Nephron progenitor cell (in vitro differentiated cells): ENCODE measurements at regions not wholly inside any gene's neighbourhood (a gene's known extent, or its start where the extent isn't known, plus 50 kb on each side); places are given as distances from the start of the nearest gene placed in this dataset.

Experiments
- DNase-seq: peaks from one replicate; pipeline ENCODE4 v3.0.0; 2021
- H3K27ac Mint-ChIP-seq: 2 replicates; pipeline ENCODE4 v1.8.0; 2021; ENCODE audit warnings: mild to moderate bottlenecking, moderate library complexity, mixed read lengths
- H3K27me3 Mint-ChIP-seq: 2 replicates; pipeline ENCODE4 v1.8.0; 2021; ENCODE audit warnings: mild to moderate bottlenecking, low read depth, mixed read lengths; ENCODE audit not compliant: poor library complexity
- H3K36me3 Mint-ChIP-seq: 2 replicates; pipeline ENCODE4 v1.8.0; 2021; ENCODE audit warnings: low read depth, mixed read lengths
- H3K4me1 Mint-ChIP-seq: 2 replicates; pipeline ENCODE4 v1.8.0; 2021; ENCODE audit warnings: mixed read lengths
- H3K4me3 Mint-ChIP-seq: 2 replicates; pipeline ENCODE4 v1.8.0; 2021; ENCODE audit warnings: mild to moderate bottlenecking, moderate library complexity, mixed read lengths
- H3K9me3 Mint-ChIP-seq: 2 replicates; pipeline ENCODE4 v1.8.0; 2021; ENCODE audit warnings: mild to moderate bottlenecking, moderate library complexity, mixed read lengths
- CTCF ChIP-seq: fragments of 200-600 bp; sonication (generic); IDR thresholded peaks from 2 replicates; pipeline ENCODE4 v1.5.0; 2021; ENCODE audit warnings: antibody characterized with exemption

GRCh38 chr22:48426466-48427380 lies 1401.0 kb downstream of the BRD1 start:
- H3K4me3 Mint-ChIP-seq, result no peak overlapping the region
- H3K36me3 Mint-ChIP-seq, result no peaks in the 10 kb centered on the region
- TF ChIP-seq CTCF, result no peak
- H3K27me3 Mint-ChIP-seq, result peaks cover 5% of the 10 kb centered on the region
- DNase-seq, result no peak
- H3K9me3 Mint-ChIP-seq, result no peaks in the 10 kb centered on the region
- no peak overlapping the region for H3K27ac Mint-ChIP-seq
- H3K4me1 Mint-ChIP-seq, result peaks cover 6% of the 10 kb centered on the region

- H3K4me3 Mint-ChIP-seq, result no peak overlapping the region
- DNase-seq, result no peak
- no peaks in the 10 kb centered on the region for H3K9me3 Mint-ChIP-seq
- TF ChIP-seq CTCF, result no peak
- no peaks in the 10 kb centered on the region for H3K36me3 Mint-ChIP-seq
- peaks cover 8% of the 10 kb centered on the region for H3K27me3 Mint-ChIP-seq
- H3K4me1 Mint-ChIP-seq, result peaks cover 6% of the 10 kb centered on the region
- no peak overlapping the region for H3K27ac Mint-ChIP-seq
Measured at GRCh38 chr22:48425641-48426040, 1402.0 kb downstream of the BRD1 start.

GRCh38 chr22:48425091-48425506 lies 1402.6 kb downstream of the BRD1 start:
- TF ChIP-seq CTCF, result no peak
- Mint-ChIP-seq H3K9me3 (no peaks in the 10 kb centered on the region), H3K27me3 (peaks cover 9% of the 10 kb centered on the region), H3K27ac (no peak overlapping the region), H3K4me3 (no peak overlapping the region), H3K36me3 (no peaks in the 10 kb centered on the region), H3K4me1 (peaks cover 6% of the 10 kb centered on the region)
- DNase-seq, result no peak

GRCh38 chr22:48424661-48425060 lies 1403.0 kb downstream of the BRD1 start:
- TF ChIP-seq CTCF, result no peak
- Mint-ChIP-seq H3K27me3 (peaks cover 11% of the 10 kb centered on the region), H3K4me1 (peaks cover 6% of the 10 kb centered on the region), H3K36me3 (no peaks in the 10 kb centered on the region), H3K9me3 (no peaks in the 10 kb centered on the region), H3K27ac (no peak overlapping the region), H3K4me3 (no peak overlapping the region)
- no peak for DNase-seq

- peaks cover 11% of the 10 kb centered on the region for H3K27me3 Mint-ChIP-seq
- no peak for DNase-seq
- no peak overlapping the region for H3K4me3 Mint-ChIP-seq
- H3K9me3 Mint-ChIP-seq, result no peaks in the 10 kb centered on the region
- no peaks in the 10 kb centered on the region for H3K36me3 Mint-ChIP-seq
- peaks cover 6% of the 10 kb centered on the region for H3K4me1 Mint-ChIP-seq
- H3K27ac Mint-ChIP-seq, result no peak overlapping the region
- no peak for TF ChIP-seq CTCF
Measured at GRCh38 chr22:48424201-48424627, 1403.5 kb downstream of the BRD1 start.

- DNase-seq, result no peak
- Mint-ChIP-seq H3K4me1 (peaks cover 6% of the 10 kb centered on the region), H3K36me3 (no peaks in the 10 kb centered on the region), H3K27me3 (peaks cover 11% of the 10 kb centered on the region), H3K27ac (no peak overlapping the region), H3K9me3 (no peaks in the 10 kb centered on the region), H3K4me3 (no peak overlapping the region)
- TF ChIP-seq CTCF, result no peak
Measured at GRCh38 chr22:48423481-48423911, 1404.2 kb downstream of the BRD1 start.
